ENCODE measurements at regions not wholly inside any gene's neighbourhood (a gene's known extent, or its start where the extent isn't known, plus 50 kb on each side); places are given as distances from the start of the nearest gene placed in this dataset.

DNA sequence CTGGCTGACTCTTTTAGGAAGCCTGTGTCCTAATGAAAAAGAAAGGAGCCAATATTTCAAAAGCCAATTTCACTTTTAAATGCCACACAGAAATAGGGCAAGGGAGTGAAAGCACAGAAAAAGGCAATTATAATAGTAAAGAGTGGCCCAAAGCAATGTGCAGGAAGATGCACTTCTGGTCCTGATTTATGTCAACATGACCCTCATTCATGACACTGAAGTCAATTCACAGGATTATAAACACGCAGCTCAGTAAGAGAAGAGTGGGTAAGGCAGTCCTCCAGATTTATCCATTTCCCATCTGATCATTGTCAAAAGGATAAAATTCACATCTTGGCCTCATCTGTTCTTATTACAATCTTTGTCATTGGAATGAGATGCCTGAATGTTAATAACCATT lies 1049.7 kb upstream of the RAG2 start (continued):
- TF ChIP-seq, protein P1, sequence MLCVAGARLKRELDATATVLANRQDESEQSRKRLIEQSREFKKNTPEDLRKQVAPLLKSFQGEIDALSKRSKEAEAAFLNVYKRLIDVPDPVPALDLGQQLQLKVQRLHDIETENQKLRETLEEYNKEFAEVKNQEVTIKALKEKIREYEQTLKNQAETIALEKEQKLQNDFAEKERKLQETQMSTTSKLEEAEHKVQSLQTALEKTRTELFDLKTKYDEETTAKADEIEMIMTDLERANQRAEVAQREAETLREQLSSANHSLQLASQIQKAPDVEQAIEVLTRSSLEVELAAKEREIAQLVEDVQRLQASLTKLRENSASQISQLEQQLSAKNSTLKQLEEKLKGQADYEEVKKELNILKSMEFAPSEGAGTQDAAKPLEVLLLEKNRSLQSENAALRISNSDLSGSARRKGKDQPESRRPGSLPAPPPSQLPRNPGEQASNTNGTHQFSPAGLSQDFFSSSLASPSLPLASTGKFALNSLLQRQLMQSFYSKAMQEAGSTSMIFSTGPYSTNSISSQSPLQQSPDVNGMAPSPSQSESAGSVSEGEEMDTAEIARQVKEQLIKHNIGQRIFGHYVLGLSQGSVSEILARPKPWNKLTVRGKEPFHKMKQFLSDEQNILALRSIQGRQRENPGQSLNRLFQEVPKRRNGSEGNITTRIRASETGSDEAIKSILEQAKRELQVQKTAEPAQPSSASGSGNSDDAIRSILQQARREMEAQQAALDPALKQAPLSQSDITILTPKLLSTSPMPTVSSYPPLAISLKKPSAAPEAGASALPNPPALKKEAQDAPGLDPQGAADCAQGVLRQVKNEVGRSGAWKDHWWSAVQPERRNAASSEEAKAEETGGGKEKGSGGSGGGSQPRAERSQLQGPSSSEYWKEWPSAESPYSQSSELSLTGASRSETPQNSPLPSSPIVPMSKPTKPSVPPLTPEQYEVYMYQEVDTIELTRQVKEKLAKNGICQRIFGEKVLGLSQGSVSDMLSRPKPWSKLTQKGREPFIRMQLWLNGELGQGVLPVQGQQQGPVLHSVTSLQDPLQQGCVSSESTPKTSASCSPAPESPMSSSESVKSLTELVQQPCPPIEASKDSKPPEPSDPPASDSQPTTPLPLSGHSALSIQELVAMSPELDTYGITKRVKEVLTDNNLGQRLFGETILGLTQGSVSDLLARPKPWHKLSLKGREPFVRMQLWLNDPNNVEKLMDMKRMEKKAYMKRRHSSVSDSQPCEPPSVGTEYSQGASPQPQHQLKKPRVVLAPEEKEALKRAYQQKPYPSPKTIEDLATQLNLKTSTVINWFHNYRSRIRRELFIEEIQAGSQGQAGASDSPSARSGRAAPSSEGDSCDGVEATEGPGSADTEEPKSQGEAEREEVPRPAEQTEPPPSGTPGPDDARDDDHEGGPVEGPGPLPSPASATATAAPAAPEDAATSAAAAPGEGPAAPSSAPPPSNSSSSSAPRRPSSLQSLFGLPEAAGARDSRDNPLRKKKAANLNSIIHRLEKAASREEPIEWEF (IDR thresholded peaks at IDR 0.05; ENCODE audit: insufficient replicate concordance, low read depth, low read length): no peak
- TF ChIP-seq, protein P2, sequence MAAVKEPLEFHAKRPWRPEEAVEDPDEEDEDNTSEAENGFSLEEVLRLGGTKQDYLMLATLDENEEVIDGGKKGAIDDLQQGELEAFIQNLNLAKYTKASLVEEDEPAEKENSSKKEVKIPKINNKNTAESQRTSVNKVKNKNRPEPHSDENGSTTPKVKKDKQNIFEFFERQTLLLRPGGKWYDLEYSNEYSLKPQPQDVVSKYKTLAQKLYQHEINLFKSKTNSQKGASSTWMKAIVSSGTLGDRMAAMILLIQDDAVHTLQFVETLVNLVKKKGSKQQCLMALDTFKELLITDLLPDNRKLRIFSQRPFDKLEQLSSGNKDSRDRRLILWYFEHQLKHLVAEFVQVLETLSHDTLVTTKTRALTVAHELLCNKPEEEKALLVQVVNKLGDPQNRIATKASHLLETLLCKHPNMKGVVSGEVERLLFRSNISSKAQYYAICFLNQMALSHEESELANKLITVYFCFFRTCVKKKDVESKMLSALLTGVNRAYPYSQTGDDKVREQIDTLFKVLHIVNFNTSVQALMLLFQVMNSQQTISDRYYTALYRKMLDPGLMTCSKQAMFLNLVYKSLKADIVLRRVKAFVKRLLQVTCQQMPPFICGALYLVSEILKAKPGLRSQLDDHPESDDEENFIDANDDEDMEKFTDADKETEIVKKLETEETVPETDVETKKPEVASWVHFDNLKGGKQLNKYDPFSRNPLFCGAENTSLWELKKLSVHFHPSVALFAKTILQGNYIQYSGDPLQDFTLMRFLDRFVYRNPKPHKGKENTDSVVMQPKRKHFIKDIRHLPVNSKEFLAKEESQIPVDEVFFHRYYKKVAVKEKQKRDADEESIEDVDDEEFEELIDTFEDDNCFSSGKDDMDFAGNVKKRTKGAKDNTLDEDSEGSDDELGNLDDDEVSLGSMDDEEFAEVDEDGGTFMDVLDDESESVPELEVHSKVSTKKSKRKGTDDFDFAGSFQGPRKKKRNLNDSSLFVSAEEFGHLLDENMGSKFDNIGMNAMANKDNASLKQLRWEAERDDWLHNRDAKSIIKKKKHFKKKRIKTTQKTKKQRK (IDR thresholded peaks at IDR 0.05; ENCODE audit: low read depth, low read length): no peak
- TF ChIP-seq MEF2B (IDR thresholded peaks at IDR 0.05; ENCODE audit: partially characterized antibody, poor library complexity, severe bottlenecking): no peak

DNA sequence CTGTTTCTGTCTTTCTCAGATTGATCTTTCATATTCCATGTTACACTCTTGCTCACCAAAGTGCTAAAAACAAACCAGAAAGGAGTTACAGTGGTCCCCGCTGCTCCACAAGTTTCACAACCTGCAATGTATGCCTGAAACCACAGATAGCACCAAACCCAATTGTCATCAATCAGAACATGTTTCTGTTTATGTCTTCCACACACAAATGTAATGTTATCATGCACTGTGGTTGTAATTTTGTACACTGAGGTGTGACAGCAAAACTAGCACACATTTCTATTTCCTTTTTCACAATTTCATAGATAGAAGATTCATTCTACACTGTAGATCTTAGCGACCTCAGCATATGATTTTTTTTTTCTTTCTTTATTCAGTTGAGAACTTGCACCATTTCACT lies 1045.9 kb upstream of the RAG2 start:
- TF ChIP-seq RFX5 (IDR thresholded peaks at IDR 0.05; ENCODE audit: low read depth, low read length) (no peak), NBN (IDR thresholded peaks at IDR 0.05) (no peak)
- RAD21 ChIA-PET (ENCODE audit: unreplicated experiment): no interaction called here

More for the DNA sequence above, 1045.9 kb upstream of the RAG2 start:
- Histone ChIP-seq H3K4me1 (ENCODE audit: control insufficient read depth, insufficient read depth, low read length) (no peaks in the 10 kb centered on the region), H3K4me3 (no peak overlapping the region), H2AFZ (ENCODE audit: control insufficient read depth, low read depth, low read length) (no peak overlapping the region), H4K20me1 (ENCODE audit: control insufficient read depth, insufficient read depth) (no peaks in the 10 kb centered on the region), H3K9me3 (replicated peaks; ENCODE audit: control insufficient read depth, insufficient read depth, low read length) (no peaks in the 10 kb centered on the region), H3K4me2 (ENCODE audit: control insufficient read depth, insufficient read depth) (no peak overlapping the region), H3K36me3 (ENCODE audit: control insufficient read depth in 2 of 2, insufficient read depth in 2 of 2, low read length in 1 of 2) (no peaks in the 10 kb centered on the region), H3K79me2 (ENCODE audit: control insufficient read depth, insufficient read depth, low read length) (no peaks in the 10 kb centered on the region), H3K9ac (ENCODE audit: control insufficient read depth, insufficient read depth, low read length) (no peak overlapping the region), H3K27ac (ENCODE audit: control insufficient read depth, insufficient read depth) (no peak overlapping the region), H3K27me3 (replicated peaks in 1 of 2; ENCODE audit: control insufficient read depth in 2 of 2, insufficient read depth in 2 of 2, low read length in 1 of 2) (no peaks in the 10 kb centered on the region)
- POLR2A ChIA-PET: no interaction called here
- BruUV-seq (replicated peaks): no TSS peak
- DNase-seq (ENCODE audit: low read depth, low spot score): no peak
- intact Hi-C loops (cut with micrococcal nuclease; ENCODE audit: unreplicated experiment) (no loop called here), in situ Hi-C loops (cut with MboI) (no loop called here)
- ATAC-seq: no peak
- SMC1A ChIA-PET (ENCODE audit: uncharacterized antibody, unreplicated experiment): no interaction called here
- no peak for FAIRE-seq
- WGBS (ENCODE audit: insufficient coverage, insufficient replicate concordance, low lambda C conversion rate, missing lambda C conversion rate): 0% methylated on average over 2 of the region's 2 CpGs
- CTCF ChIA-PET: no interaction called here

Data from GM12878 (cell line).